ENCODE measurements at regions not wholly inside any gene's neighbourhood (a gene's known extent, or its start where the extent isn't known, plus 50 kb on each side); places are given as distances from the start of the nearest gene placed in this dataset.

DNA sequence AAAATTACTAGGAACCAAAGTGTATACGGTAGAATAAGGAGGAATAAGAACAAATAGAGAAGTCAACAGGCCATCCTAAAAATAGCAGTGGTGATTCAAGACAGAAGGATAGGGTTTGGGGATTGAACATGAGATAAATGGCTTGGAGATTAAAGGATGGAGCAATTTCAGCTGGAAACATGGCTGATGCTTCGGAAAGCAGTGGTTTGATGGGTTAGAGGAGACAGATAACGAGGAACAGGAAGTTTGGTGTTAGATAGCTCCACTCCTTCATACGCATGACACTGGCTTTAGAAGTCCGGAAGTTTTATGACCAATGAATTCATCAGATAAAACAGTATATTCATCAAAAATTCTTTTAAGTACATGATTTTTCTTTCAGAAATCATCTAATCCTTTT is 70.8 kb upstream of the GALNTL6 start:
- H3K4me3 Mint-ChIP-seq: no peak overlapping the region
- no peaks in the 10 kb centered on the region for H3K9me3 Mint-ChIP-seq
- no peak for DNase-seq
- no peaks in the 10 kb centered on the region for H3K27me3 Mint-ChIP-seq (ENCODE audit: insufficient read depth)
- H3K4me1 Mint-ChIP-seq: no peaks in the 10 kb centered on the region
- H3K4me1 ChIP-seq (ENCODE audit: control insufficient read depth, insufficient read depth, low read length): no peaks in the 10 kb centered on the region
- H3K36me3 ChIP-seq (ENCODE audit: control insufficient read depth, insufficient read depth, low read length): no peaks in the 10 kb centered on the region
- no peaks in the 10 kb centered on the region for H3K27me3 ChIP-seq (ENCODE audit: control insufficient read depth, insufficient read depth, low read length, poor library complexity, severe bottlenecking)
- H3K9ac ChIP-seq (ENCODE audit: extremely low read depth, low read length, poor library complexity, severe bottlenecking): no peak overlapping the region
- H3K36me3 Mint-ChIP-seq (ENCODE audit: low read depth): no peaks in the 10 kb centered on the region
- no peaks in the 10 kb centered on the region for H3K9me3 ChIP-seq (ENCODE audit: control insufficient read depth, low read length)
- TF ChIP-seq, protein P1, sequence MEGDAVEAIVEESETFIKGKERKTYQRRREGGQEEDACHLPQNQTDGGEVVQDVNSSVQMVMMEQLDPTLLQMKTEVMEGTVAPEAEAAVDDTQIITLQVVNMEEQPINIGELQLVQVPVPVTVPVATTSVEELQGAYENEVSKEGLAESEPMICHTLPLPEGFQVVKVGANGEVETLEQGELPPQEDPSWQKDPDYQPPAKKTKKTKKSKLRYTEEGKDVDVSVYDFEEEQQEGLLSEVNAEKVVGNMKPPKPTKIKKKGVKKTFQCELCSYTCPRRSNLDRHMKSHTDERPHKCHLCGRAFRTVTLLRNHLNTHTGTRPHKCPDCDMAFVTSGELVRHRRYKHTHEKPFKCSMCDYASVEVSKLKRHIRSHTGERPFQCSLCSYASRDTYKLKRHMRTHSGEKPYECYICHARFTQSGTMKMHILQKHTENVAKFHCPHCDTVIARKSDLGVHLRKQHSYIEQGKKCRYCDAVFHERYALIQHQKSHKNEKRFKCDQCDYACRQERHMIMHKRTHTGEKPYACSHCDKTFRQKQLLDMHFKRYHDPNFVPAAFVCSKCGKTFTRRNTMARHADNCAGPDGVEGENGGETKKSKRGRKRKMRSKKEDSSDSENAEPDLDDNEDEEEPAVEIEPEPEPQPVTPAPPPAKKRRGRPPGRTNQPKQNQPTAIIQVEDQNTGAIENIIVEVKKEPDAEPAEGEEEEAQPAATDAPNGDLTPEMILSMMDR (conservative IDR thresholded peaks at IDR 0.05): no peak
- H3K27ac ChIP-seq (ENCODE audit: low read depth, low read length): no peak overlapping the region
- H3K27ac Mint-ChIP-seq: no peak overlapping the region
- WGBS, 2 experiments (ENCODE audit: insufficient coverage in 1 of 2, insufficient read length in 1 of 2): 96 to 99% methylated on average over 4 to 5 of the region's 5 CpGs
- H3K4me3 ChIP-seq (ENCODE audit: low read length): no peak overlapping the region

DNA sequence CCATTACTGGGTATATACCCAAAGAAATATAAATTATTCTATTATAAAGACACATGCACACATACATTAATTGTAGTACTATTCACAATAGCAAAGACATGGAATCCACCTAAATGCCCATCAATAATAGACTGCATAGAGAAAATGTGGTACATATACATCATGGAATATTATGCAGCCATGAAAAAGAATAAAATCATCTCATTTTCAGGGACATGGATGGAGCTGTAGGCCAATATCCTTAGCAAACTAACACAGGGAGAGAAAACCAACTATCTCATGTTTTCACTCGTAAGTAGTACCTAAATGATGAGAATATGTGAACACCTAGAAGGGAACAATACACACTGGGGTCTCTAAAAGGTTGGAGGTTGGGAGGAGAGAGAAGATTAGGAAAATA is 86.0 kb upstream of the GALNTL6 start:
- H3K27me3 Mint-ChIP-seq (ENCODE audit: insufficient read depth): no peaks in the 10 kb centered on the region
- H3K36me3 Mint-ChIP-seq (ENCODE audit: low read depth): no peaks in the 10 kb centered on the region
- no peak overlapping the region for H3K9ac ChIP-seq (ENCODE audit: extremely low read depth, low read length, poor library complexity, severe bottlenecking)
- TF ChIP-seq, protein P1 (conservative IDR thresholded peaks at IDR 0.05): no peak
- no peaks in the 10 kb centered on the region for H3K36me3 ChIP-seq (ENCODE audit: control insufficient read depth, insufficient read depth, low read length)
- no peak overlapping the region for H3K4me3 ChIP-seq (ENCODE audit: low read length)
- 78% methylated on average over 1 of the region's 1 CpG; no CpG with 5 or more reads in 1 of the 2 experiments for WGBS, 2 experiments (ENCODE audit: insufficient coverage in 1 of 2, insufficient read length in 1 of 2)
- H3K4me1 ChIP-seq (ENCODE audit: control insufficient read depth, insufficient read depth, low read length): no peaks in the 10 kb centered on the region
- H3K27ac ChIP-seq (ENCODE audit: low read depth, low read length): no peak overlapping the region
- peaks cover 7% of the 10 kb centered on the region for H3K9me3 ChIP-seq (ENCODE audit: control insufficient read depth, low read length)
- H3K27ac Mint-ChIP-seq: no peak overlapping the region
- H3K27me3 ChIP-seq (ENCODE audit: control insufficient read depth, insufficient read depth, low read length, poor library complexity, severe bottlenecking): no peaks in the 10 kb centered on the region
- H3K4me3 Mint-ChIP-seq: no peak overlapping the region
- no peak for DNase-seq
- peaks cover 16% of the 10 kb centered on the region for H3K9me3 Mint-ChIP-seq
- no peaks in the 10 kb centered on the region for H3K4me1 Mint-ChIP-seq

DNA sequence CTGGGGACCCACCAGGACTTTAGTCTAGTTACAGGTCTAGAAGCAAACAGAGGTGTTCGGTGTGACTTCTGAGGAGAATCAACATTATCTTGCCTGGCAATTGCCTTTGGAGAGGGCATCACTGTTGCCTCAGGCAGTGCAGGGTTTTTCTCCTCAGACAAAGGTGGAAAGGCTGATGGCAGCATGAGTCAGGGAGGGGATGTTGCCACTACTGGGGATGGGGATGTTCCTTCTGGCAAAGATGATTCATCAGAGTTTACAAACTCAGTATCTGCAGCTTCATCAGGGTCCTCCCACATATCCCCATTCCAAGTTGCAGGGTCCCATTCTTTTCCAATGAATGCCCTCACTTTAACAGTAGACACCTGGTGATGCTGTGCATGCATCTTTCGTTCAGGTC is 91.3 kb upstream of the GALNTL6 start:
- Histone ChIP-seq H3K4me1 (ENCODE audit: control insufficient read depth, insufficient read depth, low read length) (no peaks in the 10 kb centered on the region), H3K9ac (ENCODE audit: extremely low read depth, low read length, poor library complexity, severe bottlenecking) (no peak overlapping the region), H3K36me3 (ENCODE audit: control insufficient read depth, insufficient read depth, low read length) (no peaks in the 10 kb centered on the region), H3K27me3 (ENCODE audit: control insufficient read depth, insufficient read depth, low read length, poor library complexity, severe bottlenecking) (no peaks in the 10 kb centered on the region), H3K27ac (ENCODE audit: low read depth, low read length) (no peak overlapping the region), H3K4me3 (ENCODE audit: low read length) (no peak overlapping the region), H3K9me3 (ENCODE audit: control insufficient read depth, low read length) (peaks cover 2% of the 10 kb centered on the region)
- peaks cover 2% of the 10 kb centered on the region for H3K9me3 Mint-ChIP-seq
- no peaks in the 10 kb centered on the region for H3K4me1 Mint-ChIP-seq
- WGBS, 2 experiments (ENCODE audit: insufficient coverage in 1 of 2, insufficient read length in 1 of 2): 75 to 94% methylated on average over 2 of the region's 2 CpGs
- no peaks in the 10 kb centered on the region for H3K27me3 Mint-ChIP-seq (ENCODE audit: insufficient read depth)
- H3K4me3 Mint-ChIP-seq: no peak overlapping the region
- no peaks in the 10 kb centered on the region for H3K36me3 Mint-ChIP-seq (ENCODE audit: low read depth)
- DNase-seq: no peak
- TF ChIP-seq, protein P1 (conservative IDR thresholded peaks at IDR 0.05): no peak
- H3K27ac Mint-ChIP-seq: no peak overlapping the region
